A673 (cell line): ENCODE measurements at regions not wholly inside any gene's neighbourhood (a gene's known extent, or its start where the extent isn't known, plus 50 kb on each side); places are given as distances from the start of the nearest gene placed in this dataset.

Source experiments
- BruUV-seq: library from RNA; stranded (reverse); fragments of 400-500 nt; replicated peaks from 2 replicates; lab custom pipeline; 2021; lab: Mats Ljungman, UMichigan
- CTCF ChIA-PET: fragments of 300-600 bp; sonication (Branson Sonifier 250); formaldehyde crosslinking; loops from one replicate; lab custom pipeline; 2022; ENCODE audit warnings: antibody characterized with exemption; lab: Charles Lee
- POLR2A ChIA-PET: fragments of 300-600 bp; sonication (Branson Sonifier 250); formaldehyde crosslinking; loops from one replicate; lab custom pipeline; 2022; ENCODE audit warnings: antibody characterized with exemption; ENCODE audit not compliant: low non-redundant PET; lab: Charles Lee
- DNase-seq: peaks from one replicate; pipeline ENCODE4 v3.0.0-alpha.2; 2015; ENCODE audit warnings: low spot score
- H3K27ac ChIP-seq: fragments of 200-600 bp; sonication (generic); 2 replicates; pipeline ENCODE4 v1.5.1; 2016; ENCODE audit warnings: mixed run types, low read depth, mild to moderate bottlenecking, mixed read lengths, antibody characterized with exemption, low read length; ENCODE audit not compliant: poor library complexity, severe bottlenecking
- H3K27me3 ChIP-seq: fragments of 200-600 bp; sonication (generic); replicated peaks from 2 replicates; pipeline ENCODE4 v1.6.1; 2017; ENCODE audit warnings: mixed run types, low read depth, mild to moderate bottlenecking, mixed read lengths, antibody characterized with exemption, low read length; ENCODE audit not compliant: insufficient read depth, poor library complexity
- H3K36me3 ChIP-seq: fragments of 200-600 bp; sonication (generic); 2 replicates; pipeline ENCODE4 v1.6.1; 2016; ENCODE audit warnings: mixed run types, mild to moderate bottlenecking, mixed read lengths, antibody characterized with exemption, low read length; ENCODE audit not compliant: insufficient read depth, poor library complexity, severe bottlenecking
- H3K4me1 ChIP-seq: fragments of 200-600 bp; sonication (generic); 2 replicates; pipeline ENCODE4 v1.6.1; 2017; ENCODE audit warnings: mixed run types, mild to moderate bottlenecking, mixed read lengths, antibody characterized with exemption, low read length; ENCODE audit not compliant: insufficient read depth, poor library complexity, severe bottlenecking
- H3K4me3 ChIP-seq: fragments of 200-600 bp; sonication (generic); 2 replicates; pipeline ENCODE4 v1.5.1; 2016; ENCODE audit warnings: low read depth, mixed run types, mild to moderate bottlenecking, mixed read lengths, low read length; ENCODE audit not compliant: poor library complexity, severe bottlenecking
- H3K9me3 ChIP-seq: fragments of 200-600 bp; sonication (generic); 2 replicates; pipeline ENCODE4 v1.6.1; 2016; ENCODE audit warnings: mixed run types, low read depth, mild to moderate bottlenecking, mixed read lengths, antibody characterized with exemption, low read length; ENCODE audit not compliant: poor library complexity, severe bottlenecking
- EZH2 ChIP-seq: fragments of 200-600 bp; sonication (generic); IDR thresholded peaks from 2 replicates; pipeline ENCODE4 v1.6.1; 2017; ENCODE audit warnings: borderline replicate concordance, low read depth, mild to moderate bottlenecking, mixed read lengths, antibody characterized with exemption, low read length; ENCODE audit not compliant: poor library complexity, severe bottlenecking
- intact Hi-C: fragments of 100-400 bp; cut with micrococcal nuclease; formaldehyde crosslinking; loops from one replicate; pipeline ENCODE4 v1.10.0; 2022; ENCODE audit not compliant: unreplicated experiment
- TF ChIP-seq, protein P1 (sequence below): fragments of 300-800, 200-600 bp; sonication (generic); conservative IDR thresholded peaks from 2 replicates; pipeline ENCODE4 v1.5.1; 2017; ENCODE audit warnings: low read depth, mild to moderate bottlenecking, antibody characterized with exemption, low read length, moderate library complexity, mixed read lengths

GRCh38 chr15:98596885-98597392, 51.4 kb upstream of the IGF1R start:
- Histone ChIP-seq H3K9me3 (no peaks in the 10 kb centered on the region), H3K4me1 (no peaks in the 10 kb centered on the region), H3K4me3 (no peak overlapping the region), H3K36me3 (no peaks in the 10 kb centered on the region), H3K27me3 (peaks cover 10% of the 10 kb centered on the region), H3K27ac (no peak overlapping the region)
- POLR2A ChIA-PET: interaction anchor here (0.6 kb wide), 1 partner anchor 182 kb away, joined by 3 read pairs; no protein-coding TSS in a partner anchor
- BruUV-seq: no TSS peak
- CTCF ChIA-PET: no interaction called here
- DNase-seq: no peak
- intact Hi-C loops: no loop called here
- TF ChIP-seq, protein P1, sequence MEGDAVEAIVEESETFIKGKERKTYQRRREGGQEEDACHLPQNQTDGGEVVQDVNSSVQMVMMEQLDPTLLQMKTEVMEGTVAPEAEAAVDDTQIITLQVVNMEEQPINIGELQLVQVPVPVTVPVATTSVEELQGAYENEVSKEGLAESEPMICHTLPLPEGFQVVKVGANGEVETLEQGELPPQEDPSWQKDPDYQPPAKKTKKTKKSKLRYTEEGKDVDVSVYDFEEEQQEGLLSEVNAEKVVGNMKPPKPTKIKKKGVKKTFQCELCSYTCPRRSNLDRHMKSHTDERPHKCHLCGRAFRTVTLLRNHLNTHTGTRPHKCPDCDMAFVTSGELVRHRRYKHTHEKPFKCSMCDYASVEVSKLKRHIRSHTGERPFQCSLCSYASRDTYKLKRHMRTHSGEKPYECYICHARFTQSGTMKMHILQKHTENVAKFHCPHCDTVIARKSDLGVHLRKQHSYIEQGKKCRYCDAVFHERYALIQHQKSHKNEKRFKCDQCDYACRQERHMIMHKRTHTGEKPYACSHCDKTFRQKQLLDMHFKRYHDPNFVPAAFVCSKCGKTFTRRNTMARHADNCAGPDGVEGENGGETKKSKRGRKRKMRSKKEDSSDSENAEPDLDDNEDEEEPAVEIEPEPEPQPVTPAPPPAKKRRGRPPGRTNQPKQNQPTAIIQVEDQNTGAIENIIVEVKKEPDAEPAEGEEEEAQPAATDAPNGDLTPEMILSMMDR: no peak
- TF ChIP-seq EZH2: no peak

GRCh38 chr15:98597666-98598065, 50.7 kb upstream of the IGF1R start:
- CTCF ChIA-PET: no interaction called here
- H3K27me3 ChIP-seq: peaks cover 10% of the 10 kb centered on the region
- H3K36me3 ChIP-seq: no peaks in the 10 kb centered on the region
- DNase-seq: no peak
- no TSS peak for BruUV-seq
- no peak overlapping the region for H3K27ac ChIP-seq
- no peaks in the 10 kb centered on the region for H3K9me3 ChIP-seq
- no peak overlapping the region for H3K4me3 ChIP-seq
- no peak for TF ChIP-seq EZH2
- TF ChIP-seq, protein P1: no peak
- POLR2A ChIA-PET: no interaction called here
- intact Hi-C loops: no loop called here
- H3K4me1 ChIP-seq: no peaks in the 10 kb centered on the region
